ENCODE measurements at regions not wholly inside any gene's neighbourhood (a gene's known extent, or its start where the extent isn't known, plus 50 kb on each side); places are given as distances from the start of the nearest gene placed in this dataset.

DNA sequence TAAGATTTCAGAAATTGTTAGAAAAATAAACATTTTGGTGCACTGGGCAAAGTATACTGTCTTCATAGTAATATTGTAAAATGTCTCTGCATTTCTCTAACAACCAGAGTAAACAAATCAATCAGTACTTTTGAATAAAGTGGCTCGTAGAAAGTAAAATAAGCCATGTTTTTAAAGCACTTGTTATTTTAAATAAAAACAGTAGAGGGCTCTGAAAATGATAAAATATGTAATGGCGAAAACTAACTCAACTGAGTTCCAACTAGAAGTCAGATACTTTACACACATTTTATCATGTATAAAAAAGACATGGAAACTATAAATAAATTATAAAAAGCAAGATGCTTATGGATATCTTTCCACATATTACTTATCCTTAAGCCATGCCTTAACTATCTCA is 1134.4 kb downstream of the PDHA2 start:
- DNase-seq (ENCODE audit: low spot score) (no peak), ATAC-seq (ENCODE audit: low FRiP score) (no peak)
- TF ChIP-seq, protein P1, sequence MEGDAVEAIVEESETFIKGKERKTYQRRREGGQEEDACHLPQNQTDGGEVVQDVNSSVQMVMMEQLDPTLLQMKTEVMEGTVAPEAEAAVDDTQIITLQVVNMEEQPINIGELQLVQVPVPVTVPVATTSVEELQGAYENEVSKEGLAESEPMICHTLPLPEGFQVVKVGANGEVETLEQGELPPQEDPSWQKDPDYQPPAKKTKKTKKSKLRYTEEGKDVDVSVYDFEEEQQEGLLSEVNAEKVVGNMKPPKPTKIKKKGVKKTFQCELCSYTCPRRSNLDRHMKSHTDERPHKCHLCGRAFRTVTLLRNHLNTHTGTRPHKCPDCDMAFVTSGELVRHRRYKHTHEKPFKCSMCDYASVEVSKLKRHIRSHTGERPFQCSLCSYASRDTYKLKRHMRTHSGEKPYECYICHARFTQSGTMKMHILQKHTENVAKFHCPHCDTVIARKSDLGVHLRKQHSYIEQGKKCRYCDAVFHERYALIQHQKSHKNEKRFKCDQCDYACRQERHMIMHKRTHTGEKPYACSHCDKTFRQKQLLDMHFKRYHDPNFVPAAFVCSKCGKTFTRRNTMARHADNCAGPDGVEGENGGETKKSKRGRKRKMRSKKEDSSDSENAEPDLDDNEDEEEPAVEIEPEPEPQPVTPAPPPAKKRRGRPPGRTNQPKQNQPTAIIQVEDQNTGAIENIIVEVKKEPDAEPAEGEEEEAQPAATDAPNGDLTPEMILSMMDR (IDR thresholded peaks at IDR 0.05): no peak

DNA sequence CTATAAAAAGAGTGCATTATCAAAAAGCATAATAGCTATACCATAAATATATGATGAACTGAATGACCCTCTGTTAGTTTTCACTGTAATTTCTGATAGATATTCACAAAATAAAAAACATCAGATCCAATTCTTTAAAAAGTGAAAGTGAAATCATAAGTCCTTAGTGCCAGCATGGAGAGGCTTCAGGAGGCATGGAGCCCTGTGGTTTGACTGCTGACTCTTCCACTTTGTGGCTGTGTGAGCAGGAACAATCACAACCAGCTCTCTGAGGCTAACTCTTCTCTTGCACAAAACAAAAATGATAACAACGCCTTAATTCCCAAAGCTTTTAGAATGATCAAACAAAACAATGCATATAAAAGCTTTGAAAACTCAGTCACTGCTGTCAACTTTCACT is 1143.9 kb downstream of the PDHA2 start:
- no peak for ATAC-seq (ENCODE audit: low FRiP score)
- DNase-seq (ENCODE audit: low spot score): no peak
- TF ChIP-seq, protein P1 (IDR thresholded peaks at IDR 0.05): no peak

DNA sequence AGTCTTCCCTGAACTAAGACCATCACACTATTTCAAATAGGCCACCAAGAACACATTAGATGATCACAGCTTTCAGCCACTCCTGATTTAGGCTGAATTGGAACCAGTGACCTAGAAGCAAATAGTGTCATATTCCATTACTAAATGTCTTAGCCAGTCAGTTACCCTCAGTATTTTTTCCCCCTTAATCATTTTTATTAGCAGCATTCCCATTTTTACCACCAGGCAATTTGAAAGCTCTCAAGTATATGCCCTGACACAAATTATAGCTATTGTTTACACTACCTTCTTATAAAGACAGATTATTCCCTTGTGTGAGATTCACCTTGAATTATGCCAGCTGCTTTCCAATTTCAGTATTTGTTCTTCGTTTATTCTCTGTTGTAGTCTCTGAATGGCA is 1146.9 kb downstream of the PDHA2 start:
- ATAC-seq (ENCODE audit: low FRiP score) (no peak), DNase-seq (ENCODE audit: low spot score) (no peak)
- TF ChIP-seq, protein P1 (IDR thresholded peaks at IDR 0.05): no peak

DNA sequence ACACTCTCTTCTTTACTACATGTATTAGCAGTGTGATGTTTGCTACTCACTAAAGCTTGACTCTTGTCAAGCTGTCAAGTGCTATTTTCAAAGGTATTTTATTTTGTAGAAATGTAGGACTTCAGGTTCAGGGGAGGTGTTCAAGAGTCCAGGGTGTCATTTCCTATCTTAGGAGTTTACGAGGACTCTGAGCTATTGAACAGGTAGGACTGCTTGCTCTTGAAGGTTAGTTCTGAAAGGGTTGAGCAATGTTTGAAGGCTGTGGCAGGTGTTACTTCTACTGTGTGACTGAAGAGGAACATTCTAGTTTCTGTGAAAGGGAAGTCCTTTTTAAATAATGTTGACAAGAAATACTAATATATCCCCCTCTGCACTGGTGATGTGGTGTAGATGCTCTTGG is 1151.2 kb downstream of the PDHA2 start:
- TF ChIP-seq, protein P1 (IDR thresholded peaks at IDR 0.05): no peak
- ATAC-seq (ENCODE audit: low FRiP score): no peak
- DNase-seq (ENCODE audit: low spot score): no peak

DNA sequence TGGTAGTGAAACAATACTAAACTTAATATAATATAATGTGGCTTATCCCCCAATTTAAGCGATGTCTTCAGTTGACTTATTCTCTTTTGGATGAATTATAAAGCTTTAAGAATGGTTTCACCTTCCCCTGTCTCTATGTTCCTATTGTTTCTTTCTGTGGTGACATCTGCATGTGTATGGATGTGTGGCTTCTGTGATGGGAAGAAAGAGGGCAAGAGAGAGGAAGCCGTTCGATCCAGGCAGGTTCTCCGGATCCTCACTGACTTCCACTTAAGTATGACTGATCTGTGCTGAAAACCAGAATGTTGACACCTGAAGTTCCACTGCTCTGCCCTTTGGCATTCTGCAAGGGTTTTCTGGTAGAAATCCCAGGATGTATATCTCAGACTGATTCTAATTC is 1150.8 kb downstream of the STPG2 start:
- TF ChIP-seq, protein P1 (IDR thresholded peaks at IDR 0.05): no peak
- DNase-seq (ENCODE audit: low spot score) (no peak), ATAC-seq (ENCODE audit: low FRiP score) (no peak)

DNA sequence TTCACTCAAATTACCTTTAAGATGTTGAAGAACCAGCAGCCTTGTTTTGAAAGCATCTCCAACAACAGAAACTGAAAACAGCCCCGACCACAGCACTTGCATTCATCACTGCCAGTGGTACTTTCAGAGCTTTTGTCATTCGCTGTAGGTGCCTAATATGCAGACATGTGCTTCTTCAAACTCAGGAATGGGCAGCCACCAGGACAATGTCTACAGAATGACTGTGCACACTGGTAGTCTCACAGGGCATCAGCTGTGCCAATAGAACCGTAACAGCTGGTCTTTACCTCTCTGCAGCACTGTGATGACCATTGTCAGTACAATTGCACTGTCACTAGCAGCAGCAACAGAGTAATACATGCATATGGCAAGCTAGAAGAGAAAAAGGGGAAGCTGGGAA is 1149.7 kb downstream of the STPG2 start:
- TF ChIP-seq, protein P1 (IDR thresholded peaks at IDR 0.05): no peak
- no peak for DNase-seq (ENCODE audit: low spot score)
- ATAC-seq (ENCODE audit: low FRiP score): no peak

DNA sequence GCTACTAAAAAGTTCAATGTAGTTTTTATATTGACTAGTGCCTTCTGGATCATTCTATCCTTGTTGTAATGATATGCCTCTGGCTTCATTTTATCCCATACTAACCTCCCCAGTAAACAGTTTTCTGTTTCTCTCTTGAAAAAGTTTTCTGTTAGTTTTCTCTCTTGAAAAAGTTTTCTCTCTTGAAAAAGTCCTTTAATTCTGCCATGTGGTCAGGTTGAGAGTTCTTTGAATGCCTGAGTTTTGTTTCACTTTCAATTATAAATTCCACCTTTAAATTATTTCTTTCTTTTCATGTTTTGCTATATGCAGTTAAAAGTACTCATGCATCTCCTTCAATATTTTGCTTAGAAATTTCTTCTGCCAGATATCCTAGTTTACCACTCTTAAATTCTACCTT is 1139.6 kb downstream of the STPG2 start:
- DNase-seq (ENCODE audit: low spot score): no peak
- TF ChIP-seq, protein P1 (IDR thresholded peaks at IDR 0.05): no peak
- ATAC-seq (ENCODE audit: low FRiP score): no peak

All from omental fat pad (tissue), 3 donors.